Hematopoietic multipotent progenitor cell (in vitro differentiated cells): ENCODE measurements at regions not wholly inside any gene's neighbourhood (a gene's known extent, or its start where the extent isn't known, plus 50 kb on each side); places are given as distances from the start of the nearest gene placed in this dataset.
"Not testable (repeated sequence)": the region's sequence is repeated elsewhere in the genome, so short reads cannot be mapped to it uniquely, and the experiment has no call there.

Source experiments
- DNase-seq, 3 donors: peaks; one replicate each; pipeline ENCODE4 v3.0.0-alpha.2; 2011 to 2015; ENCODE audit warnings: low read depth in 2 of 3, low spot score in 2 of 3

- DNase-seq: no peak
Measured at GRCh38 chr5:89697581-89697980, 712.0 kb downstream of the CETN3 start.

DNA sequence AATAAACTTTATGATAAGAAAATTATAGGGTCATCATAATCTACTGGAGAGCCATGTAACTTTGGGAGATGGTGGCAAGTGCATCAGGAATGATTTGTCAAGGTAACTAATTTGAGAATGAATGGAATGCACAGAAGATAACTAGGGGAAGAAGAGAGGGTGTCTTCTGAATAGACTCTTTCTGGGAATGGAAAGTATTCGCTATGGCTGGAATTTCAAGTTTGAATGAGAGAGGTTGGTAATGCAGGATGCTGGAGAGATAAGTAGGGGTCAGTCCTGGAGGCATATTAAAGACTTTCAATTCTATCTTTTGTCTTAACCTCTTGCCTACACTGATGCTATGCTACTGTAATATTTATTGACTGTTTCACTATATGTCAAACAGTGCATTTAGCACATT lies 714.2 kb downstream of the CETN3 start:
- no peak for DNase-seq

GRCh38 chr5:89694026-89694550 lies 715.5 kb downstream of the CETN3 start:
- no peak for DNase-seq

DNA sequence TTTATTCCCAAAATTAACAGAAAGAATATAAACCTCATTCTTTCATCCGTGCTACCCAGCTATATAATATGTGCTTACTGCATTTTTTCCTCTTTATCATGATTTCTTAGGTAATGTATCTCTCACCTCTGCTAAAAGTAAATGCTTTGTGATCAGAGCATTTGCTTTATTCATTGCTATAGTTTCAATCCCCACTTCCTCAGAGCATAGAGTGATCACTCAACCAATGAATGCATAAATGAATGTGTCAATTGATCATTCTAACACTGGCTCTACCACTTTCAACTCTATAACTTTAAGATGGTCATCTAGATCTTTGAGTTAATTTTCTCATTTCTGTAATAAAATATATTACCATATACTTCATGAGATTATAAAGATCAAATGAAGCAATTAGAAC lies 719.2 kb downstream of the CETN3 start:
- no peak for DNase-seq

GRCh38 chr5:89686081-89686765 lies 723.3 kb downstream of the CETN3 start:
- DNase-seq: no peak

- DNase-seq: no peak
Measured at GRCh38 chr5:89676634-89677033, 732.9 kb downstream of the CETN3 start.

GRCh38 chr5:89673019-89673418 lies 736.5 kb downstream of the CETN3 start:
- no peak for DNase-seq

DNA sequence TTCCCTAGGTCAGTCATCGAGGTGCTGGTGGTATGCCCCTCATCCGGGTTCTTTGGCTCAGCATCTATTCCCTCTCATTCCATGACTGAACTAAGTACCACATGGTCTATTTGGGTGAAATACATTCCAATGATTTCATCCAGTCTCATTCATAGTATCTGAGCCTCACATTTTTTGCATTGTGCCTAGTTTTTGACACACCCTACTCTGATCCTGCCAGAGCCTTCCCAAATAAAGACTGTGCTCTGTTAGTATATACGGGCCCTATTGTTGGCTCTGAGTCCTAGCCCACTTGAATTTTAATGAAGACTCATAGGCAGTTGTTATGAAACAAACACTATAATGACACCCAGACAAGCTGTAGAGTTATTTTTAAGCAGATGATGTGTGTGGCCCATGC lies 740.7 kb downstream of the CETN3 start:
- no peak for DNase-seq

GRCh38 chr5:89662499-89662898 lies 747.1 kb downstream of the CETN3 start:
- no peak for DNase-seq

DNA sequence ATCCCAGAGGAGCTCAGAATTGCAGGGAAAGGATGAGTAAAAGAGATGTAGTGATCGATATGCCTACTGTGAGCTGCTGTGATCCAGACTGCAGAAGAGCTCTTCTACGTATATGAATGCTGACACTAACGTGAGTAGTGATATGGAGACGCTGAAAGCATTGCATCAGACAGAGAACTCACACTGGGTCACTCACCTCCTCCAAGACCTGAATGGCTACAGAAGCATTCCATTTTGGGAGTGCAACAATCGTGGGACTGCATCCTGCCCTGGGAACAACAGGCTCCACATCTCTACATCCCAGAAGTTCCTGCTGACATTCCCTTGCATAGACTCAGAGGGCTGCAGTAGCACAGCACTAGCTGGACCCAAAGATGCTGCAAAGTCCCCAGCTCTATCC lies 755.9 kb upstream of the MEF2C start:
- no peak for DNase-seq

- DNase-seq: not testable (repeated sequence)
Measured at GRCh38 chr5:89634176-89634575, 751.2 kb upstream of the MEF2C start.

- not testable (repeated sequence) for DNase-seq
Measured at GRCh38 chr5:89630064-89630463, 747.1 kb upstream of the MEF2C start.

- DNase-seq: peak in 1 of 3 donors; percentile 49
Measured at GRCh38 chr5:89628876-89629635, 746.1 kb upstream of the MEF2C start.

GRCh38 chr5:89615839-89616518 lies 733.0 kb upstream of the MEF2C start:
- DNase-seq: no peak

GRCh38 chr5:89613222-89613956 lies 730.4 kb upstream of the MEF2C start:
- no peak for DNase-seq

GRCh38 chr5:89606939-89607534 lies 724.1 kb upstream of the MEF2C start:
- DNase-seq: no peak

DNA sequence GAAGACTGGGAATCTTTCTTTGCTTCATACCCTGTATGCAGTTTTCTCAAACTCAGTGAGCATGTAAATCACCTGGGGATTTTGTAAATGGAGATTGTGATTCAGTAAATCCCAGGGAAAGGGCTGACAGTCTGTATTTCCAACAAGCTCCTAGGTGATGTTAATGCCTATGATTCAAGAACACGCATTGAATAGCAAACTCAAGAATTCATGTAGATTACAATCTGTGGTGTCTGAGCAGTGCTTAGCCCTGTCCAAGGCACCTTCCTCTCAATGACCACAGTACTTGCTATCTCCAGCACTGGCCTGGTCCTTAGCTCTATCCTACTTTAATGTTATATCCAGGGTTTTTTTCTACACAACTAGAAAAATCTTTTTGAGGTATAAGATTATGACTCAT lies 721.4 kb upstream of the MEF2C start:
- no peak for DNase-seq

GRCh38 chr5:89601880-89602279 lies 718.9 kb upstream of the MEF2C start:
- no peak for DNase-seq

- no peak for DNase-seq
Measured at GRCh38 chr5:89597878-89598277, 714.9 kb upstream of the MEF2C start.

DNA sequence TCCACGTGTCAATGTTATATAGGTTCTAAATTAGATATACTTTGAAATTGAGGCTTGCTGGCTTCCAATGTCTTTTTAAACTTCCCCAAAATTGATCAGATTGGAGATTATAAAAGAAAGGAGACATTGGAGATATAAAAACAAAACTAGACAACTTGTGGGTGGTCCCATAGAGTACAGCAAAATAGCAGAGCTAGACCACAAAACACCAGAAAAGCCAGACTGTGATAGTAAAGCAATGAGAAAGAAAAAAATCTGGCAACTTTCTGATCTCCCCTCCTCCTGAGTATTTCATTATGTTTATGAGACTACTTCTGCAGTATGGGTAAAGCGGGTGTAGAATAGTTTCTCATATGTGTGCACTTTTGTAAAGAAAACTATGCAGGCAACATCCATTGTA lies 713.8 kb upstream of the MEF2C start:
- no peak for DNase-seq
